A549 (cell line): ENCODE measurements at regions not wholly inside any gene's neighbourhood (a gene's known extent, or its start where the extent isn't known, plus 50 kb on each side); places are given as distances from the start of the nearest gene placed in this dataset.
A peak's percentile ranks its signal among the peaks of the same experiment; 100 is the strongest.

Experiments
- ATAC-seq, 2 experiments: fragments of 200-7000 bp in 1 of 2; fragments of >200 bp in 1 of 2; cut with Nextera tagmentation in 1 of 2; cut with Tn5 transposase in 1 of 2; 3 replicates each; pipeline versions ENCODE4 v1.8.0 to v1.9.1; 2018 to 2020; ENCODE audit warnings: mild to moderate bottlenecking in 1 of 2, moderate library complexity in 1 of 2
- CTCF ChIA-PET: fragments of 300-600 bp; sonication (Branson Sonifier 250); formaldehyde crosslinking; extraction: SDS; loops from one replicate; lab custom pipeline; 2021; ENCODE audit warnings: antibody characterized with exemption, inconsistent platforms; lab: Yijun Ruan, JAX
- POLR2A ChIA-PET: fragments of 350-600 bp; formaldehyde crosslinking; extraction: SDS; loops from one replicate; lab custom pipeline; 2021; ENCODE audit warnings: antibody characterized with exemption, inconsistent platforms; lab: Yijun Ruan, JAX
- DNase-seq, 2 experiments: peaks; one replicate each; pipeline versions ENCODE4 v3.0.0 to v3.0.0-alpha.2; 2011 to 2016; ENCODE audit warnings: low read depth in 1 of 2, low spot score in 1 of 2
- FAIRE-seq: peaks from 2 replicates; lab custom pipeline; 2011; peaks lifted over from hg19 to GRCh38; lab: Jason Lieb, UNC
- H3K27ac ChIP-seq, 2 experiments: fragments of >200 bp; sonication (Bioruptor Twin); formaldehyde crosslinking; 3 replicates each; pipeline ENCODE4 v1.5.1; 2016 to 2017
- H3K4me1 ChIP-seq: fragments of >200 bp; sonication (Bioruptor Twin); formaldehyde crosslinking; 3 replicates; pipeline ENCODE4 v1.6.1; 2016
- H3K4me2 ChIP-seq: fragments of >200 bp; sonication (Bioruptor Twin); formaldehyde crosslinking; 3 replicates; pipeline ENCODE4 v1.6.1; 2016
- H3K4me3 ChIP-seq: fragments of >200 bp; sonication (Bioruptor Twin); formaldehyde crosslinking; 3 replicates; pipeline ENCODE4 v1.5.1; 2016
- H3K9me3 ChIP-seq: fragments of >200 bp; sonication (Bioruptor Twin); formaldehyde crosslinking; 3 replicates; pipeline ENCODE4 v1.6.1; 2016
- CBX8 ChIP-seq: fragments of 200-600 bp; sonication (generic); IDR thresholded peaks from 2 replicates; pipeline ENCODE4 v1.6.1; 2016
- E2F6 ChIP-seq: IDR thresholded peaks from 2 replicates; pipeline ENCODE4 v1.6.1; 2012; ENCODE audit warnings: low read depth, borderline replicate concordance
- EP300 ChIP-seq, 2 experiments: fragments of >200 bp; sonication (Bioruptor Twin); formaldehyde crosslinking; IDR thresholded peaks; 2 replicates in 1 of 2; 3 replicates in 1 of 2; pipeline ENCODE4 v1.6.1; 2016 to 2017
- ESRRA ChIP-seq: fragments of 150-350 bp; IDR thresholded peaks from 2 replicates; pipeline ENCODE4 v1.6.1; 2014; ENCODE audit warnings: mild to moderate bottlenecking, low read length, borderline replicate concordance
- FOSB ChIP-seq: fragments of 250-450 bp; sonication (Bioruptor Pico); IDR thresholded peaks from 2 replicates; pipeline ENCODE4 v1.5.0; 2020; ENCODE audit warnings: mild to moderate bottlenecking, moderate library complexity
- FOSL2 ChIP-seq, 2 experiments: fragments of 450-650 bp in 1 of 2; fragments of >200 bp in 1 of 2; sonication (Bioruptor Twin) in 1 of 2; formaldehyde crosslinking; IDR thresholded peaks; 2 replicates each; pipeline versions ENCODE4 v1.5.0 to v1.6.1; 2016 to 2020; ENCODE audit warnings: mild to moderate bottlenecking in 1 of 2, moderate library complexity in 1 of 2
- FOXS1 ChIP-seq: fragments of 250-450 bp; sonication (Bioruptor Pico); IDR thresholded peaks from 2 replicates; pipeline ENCODE4 v1.5.0; 2020; ENCODE audit warnings: mild to moderate bottlenecking, moderate library complexity
- GATA3 ChIP-seq: IDR thresholded peaks from 2 replicates; pipeline ENCODE4 v1.6.1; 2012; ENCODE audit warnings: borderline replicate concordance
- HDAC2 ChIP-seq: fragments of 200-600 bp; sonication (generic); IDR thresholded peaks from 2 replicates; pipeline ENCODE4 v1.6.1; 2016
- HES2 ChIP-seq: fragments of >200 bp; sonication (Bioruptor Twin); formaldehyde crosslinking; IDR thresholded peaks from 2 replicates; pipeline ENCODE4 v1.6.1; 2016
- HEYL ChIP-seq: fragments of 250-450 bp; sonication (Bioruptor Pico); IDR thresholded peaks from 2 replicates; pipeline ENCODE4 v1.8.0; 2021; ENCODE audit warnings: mild to moderate bottlenecking, moderate library complexity
- HOXB13 ChIP-seq: fragments of 250-450 bp; sonication (Bioruptor Pico); IDR thresholded peaks from 2 replicates; pipeline ENCODE4 v1.5.0; 2020; ENCODE audit warnings: low read depth, mild to moderate bottlenecking, moderate library complexity
- HOXB5 ChIP-seq: fragments of 250-450 bp; sonication (Bioruptor Pico); IDR thresholded peaks from 2 replicates; pipeline ENCODE4 v1.5.0; 2020; ENCODE audit warnings: mild to moderate bottlenecking, moderate library complexity
- JUNB ChIP-seq: fragments of >200 bp; sonication (Bioruptor Twin); formaldehyde crosslinking; IDR thresholded peaks from 2 replicates; pipeline ENCODE4 v1.6.1; 2016
- KDM1A ChIP-seq: fragments of 200-600 bp; sonication (generic); IDR thresholded peaks from 2 replicates; pipeline ENCODE4 v1.6.1; 2016; ENCODE audit warnings: low read depth, mild to moderate bottlenecking
- KDM5A ChIP-seq: fragments of 200-600 bp; sonication (generic); IDR thresholded peaks from 2 replicates; pipeline ENCODE4 v1.6.1; 2016; ENCODE audit warnings: antibody characterized with exemption, mild to moderate bottlenecking
- MAFK ChIP-seq: fragments of 450-650 bp; IDR thresholded peaks from 2 replicates; pipeline ENCODE4 v1.6.1; 2014; ENCODE audit not compliant: partially characterized antibody
- MYC ChIP-seq: IDR thresholded peaks from 2 replicates; pipeline ENCODE4 v1.6.1; 2012; ENCODE audit warnings: mild to moderate bottlenecking, inconsistent platforms, low read length, improper control_type of control experiment, borderline replicate concordance
- NPAS2 ChIP-seq: fragments of 250-450 bp; sonication (Bioruptor Pico); IDR thresholded peaks from 2 replicates; pipeline ENCODE4 v1.8.0; 2022; ENCODE audit warnings: mild to moderate bottlenecking, moderate library complexity, borderline replicate concordance
- NR3C1 ChIP-seq: fragments of >200 bp; sonication (Bioruptor Twin); formaldehyde crosslinking; IDR thresholded peaks from 3 replicates; pipeline ENCODE4 v1.6.1; 2017
- PHF8 ChIP-seq: fragments of 200-600 bp; sonication (generic); IDR thresholded peaks from 2 replicates; pipeline ENCODE4 v1.6.1; 2016; ENCODE audit warnings: low read depth, mild to moderate bottlenecking, antibody characterized with exemption, moderate library complexity, borderline replicate concordance
- POLR2A ChIP-seq: IDR thresholded peaks from 2 replicates; pipeline ENCODE4 v1.6.1; 2012; ENCODE audit warnings: mild to moderate bottlenecking, low read length
- POLR2AphosphoS2 ChIP-seq: conservative IDR thresholded peaks from 2 replicates; pipeline ENCODE4 v1.6.1; 2012; ENCODE audit warnings: low read length, improper control_type of control experiment, inconsistent platforms
- RAD21 ChIP-seq, 2 experiments: fragments of >200 bp in 1 of 2; sonication (Bioruptor Twin) in 1 of 2; formaldehyde crosslinking in 1 of 2; IDR thresholded peaks in 1 of 2; conservative IDR thresholded peaks in 1 of 2; 2 replicates in 1 of 2; 3 replicates in 1 of 2; pipeline ENCODE4 v1.6.1; 2012 to 2018; ENCODE audit warnings: inconsistent platforms in 1 of 2
- SREBF2 ChIP-seq: fragments of 450-650 bp; IDR thresholded peaks from 2 replicates; pipeline ENCODE4 v1.6.1; 2014; ENCODE audit warnings: mild to moderate bottlenecking, moderate library complexity
- TFCP2L1 ChIP-seq: fragments of 250-450 bp; sonication (Bioruptor Pico); IDR thresholded peaks from 2 replicates; pipeline ENCODE4 v1.5.0; 2021; ENCODE audit warnings: mild to moderate bottlenecking
- TP53 ChIP-seq: fragments of 250-450 bp; sonication (Bioruptor Pico); IDR thresholded peaks from 2 replicates; pipeline ENCODE4 v1.5.0; 2021; ENCODE audit warnings: mild to moderate bottlenecking, moderate library complexity
- ZFP36 ChIP-seq: fragments of 450-650 bp; IDR thresholded peaks from 2 replicates; pipeline ENCODE4 v1.6.1; 2014; ENCODE audit warnings: borderline replicate concordance; ENCODE audit not compliant: partially characterized antibody
- ZSCAN20 ChIP-seq: fragments of 250-450 bp; sonication (Bioruptor Pico); IDR thresholded peaks from 2 replicates; pipeline ENCODE4 v1.8.0; 2022; ENCODE audit warnings: mild to moderate bottlenecking, moderate library complexity
- WGBS: methylation state at CpG from one replicate; pipeline ENCODE4 v1.1.6; 2017; ENCODE audit errors: missing lambda C conversion rate; 5-methylcytosine and 5-hydroxymethylcytosine counted together
- TF ChIP-seq, protein P1 (sequence below): fragments of 250-450 bp; sonication (Bioruptor Pico); IDR thresholded peaks from 2 replicates; pipeline ENCODE4 v1.5.0; 2020; ENCODE audit warnings: low read depth, mild to moderate bottlenecking, moderate library complexity
- TF ChIP-seq, protein P2 (sequence below): fragments of 150-350 bp; IDR thresholded peaks from 2 replicates; pipeline ENCODE4 v1.6.1; 2014; ENCODE audit warnings: low read depth, mild to moderate bottlenecking, low read length
- TF ChIP-seq, protein P3 (sequence below): fragments of >200 bp; sonication (Bioruptor Twin); formaldehyde crosslinking; IDR thresholded peaks from 3 replicates; pipeline ENCODE4 v1.6.1; 2016
- TF ChIP-seq, protein P4 (sequence below): fragments of 200-600 bp; sonication (generic); IDR thresholded peaks from 2 replicates; pipeline ENCODE4 v1.6.1; 2016; ENCODE audit warnings: antibody characterized with exemption, mild to moderate bottlenecking, moderate library complexity

- Histone ChIP-seq H3K4me3 (no peak overlapping the region), H3K9me3 (no peaks in the 10 kb centered on the region), H3K4me1 (peaks cover 78% of the 10 kb centered on the region), H3K27ac (peak overlapping the region in 1 of 2 experiments; percentile 2; a peak in 2 of 6 replicates), H3K4me2 (peak overlapping the region; percentile 46)
- WGBS: 44% methylated on average over 4 of the region's 4 CpGs
- peak in 1 of 2 experiments; percentile 61; a peak in 3 of 6 replicates for ATAC-seq
- DNase-seq: no peak
- CTCF ChIA-PET: no interaction called here
- POLR2A ChIA-PET: no interaction called here
- TF ChIP-seq EP300 (IDR thresholded peaks at IDR 0.05): no peak
- TF ChIP-seq FOSL2 (IDR thresholded peaks at IDR 0.05): no peak
- TF ChIP-seq FOSL2 (CRISPR knock-in tag; IDR thresholded peaks at IDR 0.05): no peak
- no peak for TF ChIP-seq CBX8
- no peak for TF ChIP-seq POLR2A
- TF ChIP-seq, protein P1, sequence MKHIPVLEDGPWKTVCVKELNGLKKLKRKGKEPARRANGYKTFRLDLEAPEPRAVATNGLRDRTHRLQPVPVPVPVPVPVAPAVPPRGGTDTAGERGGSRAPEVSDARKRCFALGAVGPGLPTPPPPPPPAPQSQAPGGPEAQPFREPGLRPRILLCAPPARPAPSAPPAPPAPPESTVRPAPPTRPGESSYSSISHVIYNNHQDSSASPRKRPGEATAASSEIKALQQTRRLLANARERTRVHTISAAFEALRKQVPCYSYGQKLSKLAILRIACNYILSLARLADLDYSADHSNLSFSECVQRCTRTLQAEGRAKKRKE (CRISPR knock-in tag): no peak
- TF ChIP-seq TP53 (CRISPR knock-in tag): no peak
- no peak for TF ChIP-seq JUNB
- no peak for TF ChIP-seq GATA3
- TF ChIP-seq ESRRA: no peak
- no peak for TF ChIP-seq FOSB (CRISPR knock-in tag)
- TF ChIP-seq FOXS1 (CRISPR knock-in tag): no peak
- TF ChIP-seq KDM1A: no peak
- TF ChIP-seq, protein P2, sequence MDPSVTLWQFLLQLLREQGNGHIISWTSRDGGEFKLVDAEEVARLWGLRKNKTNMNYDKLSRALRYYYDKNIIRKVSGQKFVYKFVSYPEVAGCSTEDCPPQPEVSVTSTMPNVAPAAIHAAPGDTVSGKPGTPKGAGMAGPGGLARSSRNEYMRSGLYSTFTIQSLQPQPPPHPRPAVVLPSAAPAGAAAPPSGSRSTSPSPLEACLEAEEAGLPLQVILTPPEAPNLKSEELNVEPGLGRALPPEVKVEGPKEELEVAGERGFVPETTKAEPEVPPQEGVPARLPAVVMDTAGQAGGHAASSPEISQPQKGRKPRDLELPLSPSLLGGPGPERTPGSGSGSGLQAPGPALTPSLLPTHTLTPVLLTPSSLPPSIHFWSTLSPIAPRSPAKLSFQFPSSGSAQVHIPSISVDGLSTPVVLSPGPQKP: no peak
- no peak for TF ChIP-seq NR3C1
- no peak for TF ChIP-seq PHF8
- no peak for TF ChIP-seq E2F6
- TF ChIP-seq RAD21 (conservative IDR thresholded peaks at IDR 0.05 in 1 of 2, IDR thresholded peaks at IDR 0.05 in 1 of 2): no peak
- no peak for TF ChIP-seq HOXB13 (CRISPR knock-in tag)
- no peak for TF ChIP-seq POLR2AphosphoS2
- TF ChIP-seq, all 56 proteins: peak for 0
- no peak for FAIRE-seq
These were observed 83.5 kb upstream of the LIMCH1 start for GRCh38 chr4:41454423-41454822.

DNA sequence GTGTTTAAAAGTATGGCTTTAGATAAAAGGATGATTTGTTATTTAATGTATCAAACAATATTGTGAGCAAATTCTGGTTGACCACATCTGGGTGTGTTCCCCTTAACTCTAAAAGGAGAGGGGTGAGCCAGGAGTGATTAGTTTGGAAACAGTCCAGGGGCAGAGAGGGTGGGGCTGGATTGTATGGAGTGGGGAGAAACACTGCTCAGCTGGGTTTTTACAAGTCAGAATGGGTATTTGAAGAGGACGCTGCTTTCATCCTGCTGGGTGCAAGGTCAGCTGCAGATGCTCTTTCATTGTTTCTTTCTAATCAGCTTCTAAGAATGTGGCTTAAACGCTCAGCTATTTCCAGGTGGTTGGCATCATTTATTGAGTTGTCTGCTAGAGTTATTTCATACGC, 82.8 kb upstream of the LIMCH1 start:
- ChIA-PET CTCF (no interaction called here), POLR2A (no interaction called here)
- Histone ChIP-seq H3K9me3 (no peaks in the 10 kb centered on the region), H3K4me2 (peak overlapping the region; percentile 46; the same call in 2 of the 3 replicates), H3K27ac (peak overlapping the region in 1 of 2 experiments; percentile 54; a peak in 4 of 6 replicates), H3K4me3 (no peak overlapping the region), H3K4me1 (peaks cover 75% of the 10 kb centered on the region)
- 42% methylated on average over 3 of the region's 3 CpGs for WGBS
- ATAC-seq: peak in 1 of 2 experiments; percentile 27; a peak in 2 of 6 replicates
- no peak for DNase-seq
- no peak for FAIRE-seq
- TF ChIP-seq GATA3 (no peak), NPAS2 (no peak), HOXB13 (CRISPR knock-in tag) (no peak), ZFP36 (no peak), POLR2AphosphoS2 (no peak), HOXB5 (CRISPR knock-in tag) (no peak), HEYL (no peak), ZSCAN20 (CRISPR knock-in tag) (no peak), MYC (no peak), HDAC2 (no peak), MAFK (no peak), KDM5A (no peak), TFCP2L1 (CRISPR knock-in tag) (no peak), CBX8 (no peak), SREBF2 (no peak), HES2 (no peak)
- TF ChIP-seq, protein P3, sequence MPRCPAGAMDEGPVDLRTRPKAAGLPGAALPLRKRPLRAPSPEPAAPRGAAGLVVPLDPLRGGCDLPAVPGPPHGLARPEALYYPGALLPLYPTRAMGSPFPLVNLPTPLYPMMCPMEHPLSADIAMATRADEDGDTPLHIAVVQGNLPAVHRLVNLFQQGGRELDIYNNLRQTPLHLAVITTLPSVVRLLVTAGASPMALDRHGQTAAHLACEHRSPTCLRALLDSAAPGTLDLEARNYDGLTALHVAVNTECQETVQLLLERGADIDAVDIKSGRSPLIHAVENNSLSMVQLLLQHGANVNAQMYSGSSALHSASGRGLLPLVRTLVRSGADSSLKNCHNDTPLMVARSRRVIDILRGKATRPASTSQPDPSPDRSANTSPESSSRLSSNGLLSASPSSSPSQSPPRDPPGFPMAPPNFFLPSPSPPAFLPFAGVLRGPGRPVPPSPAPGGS: no peak
- TF ChIP-seq, protein P4, sequence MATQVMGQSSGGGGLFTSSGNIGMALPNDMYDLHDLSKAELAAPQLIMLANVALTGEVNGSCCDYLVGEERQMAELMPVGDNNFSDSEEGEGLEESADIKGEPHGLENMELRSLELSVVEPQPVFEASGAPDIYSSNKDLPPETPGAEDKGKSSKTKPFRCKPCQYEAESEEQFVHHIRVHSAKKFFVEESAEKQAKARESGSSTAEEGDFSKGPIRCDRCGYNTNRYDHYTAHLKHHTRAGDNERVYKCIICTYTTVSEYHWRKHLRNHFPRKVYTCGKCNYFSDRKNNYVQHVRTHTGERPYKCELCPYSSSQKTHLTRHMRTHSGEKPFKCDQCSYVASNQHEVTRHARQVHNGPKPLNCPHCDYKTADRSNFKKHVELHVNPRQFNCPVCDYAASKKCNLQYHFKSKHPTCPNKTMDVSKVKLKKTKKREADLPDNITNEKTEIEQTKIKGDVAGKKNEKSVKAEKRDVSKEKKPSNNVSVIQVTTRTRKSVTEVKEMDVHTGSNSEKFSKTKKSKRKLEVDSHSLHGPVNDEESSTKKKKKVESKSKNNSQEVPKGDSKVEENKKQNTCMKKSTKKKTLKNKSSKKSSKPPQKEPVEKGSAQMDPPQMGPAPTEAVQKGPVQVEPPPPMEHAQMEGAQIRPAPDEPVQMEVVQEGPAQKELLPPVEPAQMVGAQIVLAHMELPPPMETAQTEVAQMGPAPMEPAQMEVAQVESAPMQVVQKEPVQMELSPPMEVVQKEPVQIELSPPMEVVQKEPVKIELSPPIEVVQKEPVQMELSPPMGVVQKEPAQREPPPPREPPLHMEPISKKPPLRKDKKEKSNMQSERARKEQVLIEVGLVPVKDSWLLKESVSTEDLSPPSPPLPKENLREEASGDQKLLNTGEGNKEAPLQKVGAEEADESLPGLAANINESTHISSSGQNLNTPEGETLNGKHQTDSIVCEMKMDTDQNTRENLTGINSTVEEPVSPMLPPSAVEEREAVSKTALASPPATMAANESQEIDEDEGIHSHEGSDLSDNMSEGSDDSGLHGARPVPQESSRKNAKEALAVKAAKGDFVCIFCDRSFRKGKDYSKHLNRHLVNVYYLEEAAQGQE: no peak
